SK-N-SH (cell line): ENCODE measurements at regions not wholly inside any gene's neighbourhood (a gene's known extent, or its start where the extent isn't known, plus 50 kb on each side); places are given as distances from the start of the nearest gene placed in this dataset.

Experiments used
- EZH2phosphoT487 ChIP-seq: fragments of 200-600 bp; sonication (generic); IDR thresholded peaks from 2 replicates; pipeline ENCODE4 v1.6.1; 2017; ENCODE audit warnings: low read depth, mixed run types, mild to moderate bottlenecking, antibody characterized with exemption, moderate library complexity, borderline replicate concordance
- FOSL2 ChIP-seq: IDR thresholded peaks from 2 replicates; pipeline ENCODE4 v1.4.0; 2012; ENCODE audit warnings: low read depth, mild to moderate bottlenecking, moderate library complexity, borderline replicate concordance
- FOXM1 ChIP-seq: IDR thresholded peaks from 2 replicates; pipeline ENCODE4 v1.4.0; 2012; ENCODE audit warnings: low read depth, mild to moderate bottlenecking
- MXI1 ChIP-seq: IDR thresholded peaks from 2 replicates; pipeline ENCODE4 v1.6.1; 2012; ENCODE audit warnings: mild to moderate bottlenecking, low read depth, low read length, improper control_type of control experiment
- NRF1 ChIP-seq: IDR thresholded peaks from 2 replicates; pipeline ENCODE4 v1.6.1; 2012; ENCODE audit warnings: low read depth, mild to moderate bottlenecking, low read length
- POLR2AphosphoS5 ChIP-seq: IDR thresholded peaks from 2 replicates; pipeline ENCODE4 v1.6.1; 2012; ENCODE audit warnings: low read depth, low read length
- RAD21 ChIP-seq: IDR thresholded peaks from 2 replicates; pipeline ENCODE4 v1.6.1; 2012; ENCODE audit warnings: mild to moderate bottlenecking, low read length
- RFX5 ChIP-seq: IDR thresholded peaks from 2 replicates; pipeline ENCODE4 v1.6.1; 2012; ENCODE audit warnings: mild to moderate bottlenecking, improper control_type of control experiment, low read length
- SIN3A ChIP-seq: IDR thresholded peaks from 2 replicates; pipeline ENCODE4 v1.6.1; 2012; ENCODE audit warnings: low read depth, mild to moderate bottlenecking, low read length, moderate library complexity, borderline replicate concordance
- TAF1 ChIP-seq: IDR thresholded peaks from 2 replicates; pipeline ENCODE4 v1.6.1; 2012; ENCODE audit warnings: low read depth, mild to moderate bottlenecking, low read length, moderate library complexity, borderline replicate concordance
- TCF12 ChIP-seq: IDR thresholded peaks from 2 replicates; pipeline ENCODE4 v1.4.0; 2012
- USF1 ChIP-seq: IDR thresholded peaks from 2 replicates; pipeline ENCODE4 v1.4.0; 2012; ENCODE audit warnings: low read depth, borderline replicate concordance
- TF ChIP-seq, protein P1 (sequence below): fragments of 200-600 bp; sonication (generic); IDR thresholded peaks from 2 replicates; pipeline ENCODE4 v1.6.1; 2017; ENCODE audit warnings: antibody characterized with exemption, mild to moderate bottlenecking, moderate library complexity

GRCh38 chr14:71648725-71649124 is 283.5 kb upstream of the RGS6 start:
- TF ChIP-seq NRF1 (no peak), RAD21 (no peak), MXI1 (no peak), EZH2phosphoT487 (no peak), TCF12 (no peak), USF1 (no peak), FOXM1 (no peak), SIN3A (no peak), POLR2AphosphoS5 (no peak), TAF1 (no peak), RFX5 (no peak), FOSL2 (no peak)
- TF ChIP-seq, protein P1, sequence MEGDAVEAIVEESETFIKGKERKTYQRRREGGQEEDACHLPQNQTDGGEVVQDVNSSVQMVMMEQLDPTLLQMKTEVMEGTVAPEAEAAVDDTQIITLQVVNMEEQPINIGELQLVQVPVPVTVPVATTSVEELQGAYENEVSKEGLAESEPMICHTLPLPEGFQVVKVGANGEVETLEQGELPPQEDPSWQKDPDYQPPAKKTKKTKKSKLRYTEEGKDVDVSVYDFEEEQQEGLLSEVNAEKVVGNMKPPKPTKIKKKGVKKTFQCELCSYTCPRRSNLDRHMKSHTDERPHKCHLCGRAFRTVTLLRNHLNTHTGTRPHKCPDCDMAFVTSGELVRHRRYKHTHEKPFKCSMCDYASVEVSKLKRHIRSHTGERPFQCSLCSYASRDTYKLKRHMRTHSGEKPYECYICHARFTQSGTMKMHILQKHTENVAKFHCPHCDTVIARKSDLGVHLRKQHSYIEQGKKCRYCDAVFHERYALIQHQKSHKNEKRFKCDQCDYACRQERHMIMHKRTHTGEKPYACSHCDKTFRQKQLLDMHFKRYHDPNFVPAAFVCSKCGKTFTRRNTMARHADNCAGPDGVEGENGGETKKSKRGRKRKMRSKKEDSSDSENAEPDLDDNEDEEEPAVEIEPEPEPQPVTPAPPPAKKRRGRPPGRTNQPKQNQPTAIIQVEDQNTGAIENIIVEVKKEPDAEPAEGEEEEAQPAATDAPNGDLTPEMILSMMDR: no peak
